Fibroblast of mammary gland (primary cell): ENCODE measurements at regions not wholly inside any gene's neighbourhood (a gene's known extent, or its start where the extent isn't known, plus 50 kb on each side); places are given as distances from the start of the nearest gene placed in this dataset.
"Not testable (repeated sequence)": the region's sequence is repeated elsewhere in the genome, so short reads cannot be mapped to it uniquely, and the experiment has no call there.

Experiments
- DNase-seq: peaks from one replicate; pipeline ENCODE4 v3.0.0-alpha.2; 2010; ENCODE audit warnings: low read depth
- H3K4me3 ChIP-seq: 2 replicates; pipeline ENCODE4 v1.5.1; 2011; ENCODE audit warnings: low read depth, mild to moderate bottlenecking, low read length, moderate library complexity; ENCODE audit not compliant: control insufficient read depth
- CTCF ChIP-seq: conservative IDR thresholded peaks from 2 replicates; pipeline ENCODE4 v1.5.1; 2011; ENCODE audit warnings: low read depth, low read length, inconsistent platforms; ENCODE audit not compliant: control insufficient read depth, insufficient read depth

- TF ChIP-seq CTCF, result no peak
- no peak overlapping the region for H3K4me3 ChIP-seq
- no peak for DNase-seq
These were observed 198.8 kb upstream of the DCAF8L1 start for GRCh38 chrX:28180096-28180495.

- no peak for DNase-seq
- no peak overlapping the region for H3K4me3 ChIP-seq
- no peak for TF ChIP-seq CTCF
These were observed 197.0 kb upstream of the DCAF8L1 start for GRCh38 chrX:28178206-28178605.

- no peak overlapping the region for H3K4me3 ChIP-seq
- no peak for TF ChIP-seq CTCF
- no peak for DNase-seq
These were observed 196.0 kb upstream of the DCAF8L1 start for GRCh38 chrX:28177202-28177601.

- TF ChIP-seq CTCF, result no peak
- no peak overlapping the region for H3K4me3 ChIP-seq
- no peak for DNase-seq
These were observed 189.5 kb upstream of the DCAF8L1 start for GRCh38 chrX:28170713-28171112.

- no peak overlapping the region for H3K4me3 ChIP-seq
- TF ChIP-seq CTCF, result no peak
- no peak for DNase-seq
These were observed 176.9 kb upstream of the DCAF8L1 start for GRCh38 chrX:28158019-28158777.

GRCh38 chrX:28152263-28152662, 171.0 kb upstream of the DCAF8L1 start:
- H3K4me3 ChIP-seq, DNase-seq: not testable (repeated sequence)

GRCh38 chrX:28135378-28136047, 154.3 kb upstream of the DCAF8L1 start:
- TF ChIP-seq CTCF, result no peak
- H3K4me3 ChIP-seq, result no peak overlapping the region
- DNase-seq, result peak; percentile 9
